K562 (cell line): ENCODE measurements at regions not wholly inside any gene's neighbourhood (a gene's known extent, or its start where the extent isn't known, plus 50 kb on each side); places are given as distances from the start of the nearest gene placed in this dataset.

Experiments
- ATAC-seq: fragments of 200-7000 bp; cut with Tn5 transposase; 3 replicates; pipeline ENCODE4 v1.9.1; 2020; ENCODE audit warnings: moderate library complexity
- BruUV-seq: library from RNA; stranded (reverse); fragments of 400-500 nt; replicated peaks from 2 replicates; lab custom pipeline; 2021; lab: Mats Ljungman, UMichigan
- CTCF ChIA-PET: fragments of 300-600 bp; formaldehyde crosslinking; extraction: SDS; loops from one replicate; lab custom pipeline; 2021; ENCODE audit warnings: low intra/inter-chr PET ratio; lab: Yijun Ruan, JAX
- POLR2A ChIA-PET: fragments of 300-600, 350-650 bp; sonication (Branson Sonifier 250); formaldehyde crosslinking; extraction: SDS; loops from one replicate; lab custom pipeline; 2021; ENCODE audit warnings: antibody characterized with exemption, inconsistent platforms; lab: Yijun Ruan, JAX
- DNase-seq, 4 experiments: peaks; one replicate each; pipeline versions ENCODE4 v3.0.0 to v3.0.0-alpha.2; 2011 to 2018; ENCODE audit warnings: low spot score in 3 of 4, mixed read lengths in 3 of 4; ENCODE audit errors: extremely low read depth in 1 of 4
- FAIRE-seq: peaks from 2 replicates; lab custom pipeline; 2011; peaks lifted over from hg19 to GRCh38; lab: Jason Lieb, UNC
- H2AFZ ChIP-seq: 2 replicates; pipeline ENCODE4 v1.6.0; 2011; ENCODE audit warnings: low read depth, low read length, control low read depth, inconsistent platforms
- H3K27ac ChIP-seq: fragments of 200-600 bp; 3 replicates; pipeline ENCODE4 v1.8.0; 2011; ENCODE audit warnings: low read depth, mild to moderate bottlenecking, control low read depth, inconsistent platforms, low read length, moderate library complexity, mixed read lengths; ENCODE audit errors: extremely low read depth
- H3K27me3 ChIP-seq, 2 experiments: fragments of 300-600 bp in 1 of 2; 2 replicates in 1 of 2; 3 replicates in 1 of 2; pipeline versions ENCODE4 v1.6.0 to v1.8.0; 2011; ENCODE audit warnings: inconsistent platforms in 2 of 2, low read length in 2 of 2, mild to moderate bottlenecking in 1 of 2, mixed read lengths in 1 of 2, moderate library complexity in 1 of 2; ENCODE audit not compliant: control insufficient read depth in 2 of 2, insufficient read depth in 2 of 2
- H3K36me3 ChIP-seq: fragments of 300-600 bp; 3 replicates; pipeline ENCODE4 v1.8.0; 2011; ENCODE audit warnings: mild to moderate bottlenecking, low read length, inconsistent platforms; ENCODE audit not compliant: control insufficient read depth, insufficient read depth
- H3K4me1 ChIP-seq, 2 experiments: fragments of 200-600 bp in 1 of 2; replicated peaks in 1 of 2; 2 replicates in 1 of 2; 3 replicates in 1 of 2; pipeline versions ENCODE4 v1.5.1 to v1.8.0; 2011; ENCODE audit warnings: inconsistent platforms in 2 of 2, low read length in 2 of 2, mild to moderate bottlenecking in 1 of 2, mixed read lengths in 1 of 2, moderate library complexity in 1 of 2; ENCODE audit not compliant: control insufficient read depth in 2 of 2, insufficient read depth in 2 of 2
- H3K4me2 ChIP-seq: 2 replicates; pipeline ENCODE4 v1.6.1; 2011; ENCODE audit warnings: low read length, control low read depth, inconsistent platforms, mixed read lengths; ENCODE audit not compliant: insufficient read depth
- H3K4me3 ChIP-seq: fragments of 200-600 bp; sonication (generic), shearing (Covaris generic); 2 replicates; pipeline ENCODE4 v1.5.1; 2016; ENCODE audit warnings: control low read depth, inconsistent platforms
- H3K79me2 ChIP-seq: fragments of 200-600 bp; 3 replicates; pipeline ENCODE4 v1.8.0; 2011; ENCODE audit warnings: low read length, inconsistent platforms; ENCODE audit not compliant: control insufficient read depth, insufficient read depth
- H3K9ac ChIP-seq, 2 experiments: 2 replicates each; pipeline versions ENCODE4 v1.6.0 to v1.6.1; 2011; ENCODE audit warnings: low read depth in 2 of 2, low read length in 2 of 2, control low read depth in 1 of 2, inconsistent platforms in 1 of 2, mild to moderate bottlenecking in 1 of 2, mixed read lengths in 1 of 2; ENCODE audit not compliant: insufficient read depth in 1 of 2
- H3K9me1 ChIP-seq: one replicate; pipeline ENCODE4 v1.6.0; 2011; ENCODE audit warnings: inconsistent platforms, mild to moderate bottlenecking, low read length, moderate library complexity; ENCODE audit not compliant: control insufficient read depth, insufficient read depth
- H3K9me3 ChIP-seq: replicated peaks from 2 replicates; pipeline ENCODE4 v1.5.1; 2011; ENCODE audit warnings: low read depth, low read length, inconsistent platforms; ENCODE audit not compliant: control insufficient read depth, insufficient read depth
- H4K20me1 ChIP-seq: replicated peaks from 2 replicates; pipeline ENCODE4 v1.6.1; 2011; ENCODE audit warnings: low read length, inconsistent platforms, mixed read lengths; ENCODE audit not compliant: control insufficient read depth, insufficient read depth
- E2F4 ChIP-seq: sonication (generic); formaldehyde crosslinking; IDR thresholded peaks from 2 replicates; pipeline ENCODE4 v1.8.0; 2022; ENCODE audit warnings: mild to moderate bottlenecking, low read depth, missing genetic modification reagents
- HBP1 ChIP-seq: fragments of 450-650 bp; formaldehyde crosslinking; IDR thresholded peaks from 2 replicates; pipeline ENCODE4 v1.4.0; 2022; ENCODE audit warnings: missing genetic modification characterization
- HDAC3 ChIP-seq: fragments of 450-650 bp; IDR thresholded peaks from 2 replicates; pipeline ENCODE4 v1.6.1; 2018; ENCODE audit warnings: borderline replicate concordance, mild to moderate bottlenecking, moderate library complexity; ENCODE audit not compliant: partially characterized antibody
- PCBP1 ChIP-seq: fragments of 200-400 bp; formaldehyde crosslinking; IDR thresholded peaks from 2 replicates; pipeline ENCODE4 v1.6.1; 2018; ENCODE audit warnings: mild to moderate bottlenecking, low read depth, low read length; ENCODE audit not compliant: poor library complexity, severe bottlenecking
- RERE ChIP-seq: sonication (generic); formaldehyde crosslinking; IDR thresholded peaks from 2 replicates; pipeline ENCODE4 v1.8.0; 2023; ENCODE audit warnings: missing genetic modification reagents, mild to moderate bottlenecking, borderline replicate concordance
- SMARCE1 ChIP-seq: fragments of 450-650 bp; IDR thresholded peaks from 2 replicates; pipeline ENCODE4 v1.7.1; 2016; ENCODE audit warnings: mild to moderate bottlenecking
- TFAP4 ChIP-seq: sonication (generic); formaldehyde crosslinking; IDR thresholded peaks from 2 replicates; pipeline ENCODE4 v1.8.0; 2022; ENCODE audit warnings: missing genetic modification reagents, mild to moderate bottlenecking, moderate library complexity, borderline replicate concordance
- THRB ChIP-seq: fragments of 450-650 bp; formaldehyde crosslinking; conservative IDR thresholded peaks from 2 replicates; pipeline ENCODE4 v1.4.0; 2022; ENCODE audit warnings: mild to moderate bottlenecking, missing genetic modification characterization
- TRIM28 ChIP-seq: fragments of 450-650 bp; IDR thresholded peaks from 2 replicates; pipeline ENCODE4 v1.6.1; 2017
- ZC3H8 ChIP-seq: fragments of 450-650 bp; IDR thresholded peaks from 2 replicates; pipeline ENCODE4 v1.6.1; 2017
- ZNF699 ChIP-seq: fragments of 250-450 bp; sonication (Bioruptor Pico); IDR thresholded peaks from 2 replicates; pipeline ENCODE4 v1.8.0; 2021; ENCODE audit warnings: mild to moderate bottlenecking, moderate library complexity; ENCODE audit not compliant: insufficient replicate concordance
- ZNF764 ChIP-seq: fragments of 250-450 bp; sonication (Bioruptor Pico); IDR thresholded peaks from 2 replicates; pipeline ENCODE4 v1.4.0; 2020; ENCODE audit warnings: low read depth, mild to moderate bottlenecking, moderate library complexity
- WGBS: fragments of 100-300 bp; shearing (Covaris generic); methylation state at CpG from one replicate; pipeline ENCODE4 v1.1.6; 2016; ENCODE audit warnings: low coverage, mixed read lengths; ENCODE audit not compliant: insufficient coverage; ENCODE audit errors: missing lambda C conversion rate; 5-methylcytosine and 5-hydroxymethylcytosine counted together
- in situ Hi-C: fragments of 300-500 bp; cut with MboI; formaldehyde crosslinking; loops from 4 replicates; pipeline ENCODE4 v1.15.0; 2018; ENCODE audit warnings: inconsistent platforms, mixed read lengths
- intact Hi-C: fragments of 100-400 bp; cut with micrococcal nuclease; formaldehyde crosslinking; loops from 2 replicates; pipeline ENCODE4 v1.14.2; 2022

GRCh38 chr1:118488787-118489186, 303.8 kb upstream of the SPAG17 start (continued):
- TF ChIP-seq THRB (CRISPR knock-in tag) (no peak), HDAC3 (no peak), SMARCE1 (no peak), E2F4 (no peak), ZNF764 (no peak), ZNF699 (CRISPR knock-in tag) (no peak), PCBP1 (no peak)

- no TSS peak for BruUV-seq
- no peak for DNase-seq
- Histone ChIP-seq H3K9me3 (no peaks in the 10 kb centered on the region; the same call in 1 of the 2 replicates), H3K79me2 (no peaks in the 10 kb centered on the region), H3K27me3 (no peaks in the 10 kb centered on the region), H2AFZ (no peak overlapping the region), H4K20me1 (no peaks in the 10 kb centered on the region), H3K4me3 (no peak overlapping the region), H3K27ac (no peak overlapping the region), H3K36me3 (no peaks in the 10 kb centered on the region), H3K9me1 (no peaks in the 10 kb centered on the region), H3K4me2 (no peak overlapping the region), H3K9ac (no peak overlapping the region), H3K4me1 (no peaks in the 10 kb centered on the region)
- no peak for ATAC-seq
- WGBS = 0% methylated on average over 2 of the region's 2 CpGs
- ChIA-PET POLR2A (no interaction called here), CTCF (no interaction called here)
- FAIRE-seq = no peak
- intact Hi-C loops = no loop called here
- in situ Hi-C loops = no loop called here
- TF ChIP-seq HBP1 (no peak), TFAP4 (CRISPR knock-in tag) (no peak), RERE (no peak), ZC3H8 (no peak), TRIM28 (no peak)
Observed at GRCh38 chr1:118487932-118488331, 302.9 kb upstream of the SPAG17 start.
